ENCODE measurements at regions not wholly inside any gene's neighbourhood (a gene's known extent, or its start where the extent isn't known, plus 50 kb on each side); places are given as distances from the start of the nearest gene placed in this dataset.
"Not testable (repeated sequence)": the region's sequence is repeated elsewhere in the genome, so short reads cannot be mapped to it uniquely, and the experiment has no call there.

DNA sequence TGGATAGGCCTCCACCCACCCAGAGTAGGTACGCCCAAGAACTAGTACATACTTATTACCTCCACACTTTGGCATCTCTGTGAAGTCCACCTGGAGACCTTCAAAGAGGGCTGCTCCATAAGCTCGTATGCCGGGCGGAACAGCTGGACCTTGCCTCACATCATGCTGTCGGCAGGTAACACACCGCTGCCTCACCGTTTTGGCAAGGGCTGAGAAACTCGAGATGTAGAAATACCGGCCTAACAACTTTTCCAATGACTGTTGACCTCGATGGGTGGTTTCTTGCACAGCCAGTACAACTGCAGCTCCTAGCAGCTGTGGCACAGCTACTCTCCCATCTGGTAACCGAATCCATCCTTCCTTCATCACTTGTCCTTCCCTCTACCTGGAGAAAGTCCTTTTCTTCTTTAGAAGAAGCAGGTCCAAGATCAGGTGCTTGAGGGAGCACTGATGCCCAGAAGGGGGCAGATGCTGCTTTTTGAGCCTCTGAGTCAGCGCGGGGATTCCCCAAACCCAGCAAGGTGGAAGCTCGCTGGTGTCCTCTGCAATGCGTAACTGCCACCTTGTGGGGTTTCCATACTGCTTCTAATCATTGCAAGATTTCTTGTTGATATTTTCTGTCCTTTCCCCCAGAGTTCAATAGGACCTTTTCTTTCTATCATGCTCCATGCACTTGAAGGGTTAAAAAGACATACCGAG lies 301.9 kb upstream of the FRG2C start:
- TF ChIP-seq EGR1 (IDR thresholded peaks at IDR 0.05; ENCODE audit: borderline replicate concordance in 1 of 2, low read depth in 2 of 2, low read length in 2 of 2); YBX1 (IDR thresholded peaks at IDR 0.05): not testable (repeated sequence)

All from GM12878 (cell line).